Fibroblast of lung (primary cell): ENCODE measurements at regions not wholly inside any gene's neighbourhood (a gene's known extent, or its start where the extent isn't known, plus 50 kb on each side); places are given as distances from the start of the nearest gene placed in this dataset.

ENCODE experiments used
- DNase-seq, 2 donors: peaks; one replicate each; pipeline versions ENCODE4 v3.0.0 to v3.0.0-alpha.2; 2010; ENCODE audit warnings: low read depth in 2 of 2
- H2AFZ ChIP-seq: 2 replicates; pipeline ENCODE4 v1.5.1; 2012; ENCODE audit warnings: low read length, control low read depth, inconsistent platforms
- H3K27ac ChIP-seq: 2 replicates; pipeline ENCODE4 v1.5.1; 2011; ENCODE audit warnings: low read length, control low read depth; ENCODE audit not compliant: insufficient read depth
- H3K27me3 ChIP-seq: 2 replicates; pipeline ENCODE4 v1.5.1; 2011; ENCODE audit warnings: mild to moderate bottlenecking, low read length; ENCODE audit not compliant: control insufficient read depth, insufficient read depth
- H3K36me3 ChIP-seq: 2 replicates; pipeline ENCODE4 v1.5.1; 2011; ENCODE audit warnings: low read length; ENCODE audit not compliant: control insufficient read depth, insufficient read depth
- H3K4me1 ChIP-seq: 2 replicates; pipeline ENCODE4 v1.5.1; 2011; ENCODE audit warnings: low read length; ENCODE audit not compliant: control insufficient read depth, insufficient read depth; ENCODE audit errors: extremely low read depth
- H3K4me2 ChIP-seq: 2 replicates; pipeline ENCODE4 v1.5.1; 2011; ENCODE audit warnings: low read length, control low read depth; ENCODE audit not compliant: insufficient read depth; ENCODE audit errors: extremely low read depth
- H3K4me3 ChIP-seq, 4 experiments: fragments of 200-600 bp in 1 of 4; sonication (generic) in 1 of 4; replicated peaks in 1 of 4; 2 replicates each; pipeline ENCODE4 v1.5.1; 2011 to 2016; ENCODE audit warnings: low read length in 4 of 4, low read depth in 3 of 4, mild to moderate bottlenecking in 3 of 4, control low read depth in 2 of 4, inconsistent platforms in 1 of 4, mixed read lengths in 1 of 4; ENCODE audit not compliant: insufficient read depth in 1 of 4; ENCODE audit errors: control extremely low read depth in 1 of 4
- H3K79me2 ChIP-seq: 2 replicates; pipeline ENCODE4 v1.5.1; 2012; ENCODE audit warnings: mild to moderate bottlenecking, low read length, inconsistent platforms; ENCODE audit not compliant: control insufficient read depth, insufficient read depth
- H3K9ac ChIP-seq: 2 replicates; pipeline ENCODE4 v1.5.1; 2011; ENCODE audit warnings: mild to moderate bottlenecking, low read length, control low read depth; ENCODE audit not compliant: insufficient read depth
- H3K9me3 ChIP-seq: 2 replicates; pipeline ENCODE4 v1.5.1; 2012; ENCODE audit warnings: low read depth, low read length; ENCODE audit not compliant: control insufficient read depth, insufficient read depth
- H4K20me1 ChIP-seq: 2 replicates; pipeline ENCODE4 v1.5.1; 2011; ENCODE audit warnings: low read length; ENCODE audit not compliant: control insufficient read depth, insufficient read depth; ENCODE audit errors: extremely low read depth
- EZH2 ChIP-seq: IDR thresholded peaks from 2 replicates; pipeline ENCODE4 v1.5.1; 2012; ENCODE audit warnings: low read length, control low read depth, mild to moderate bottlenecking; ENCODE audit errors: missing control alignments
- TF ChIP-seq, protein P1 (sequence below), 2 donors: IDR thresholded peaks in 1 of 2; conservative IDR thresholded peaks in 1 of 2; 1 replicate in 1 of 2; 2 replicates in 1 of 2; pipeline ENCODE4 v1.5.1; 2011 to 2012; ENCODE audit warnings: low read length in 2 of 2, control low read depth in 1 of 2, inconsistent platforms in 1 of 2, low read depth in 1 of 2, mild to moderate bottlenecking in 1 of 2

- H3K9ac ChIP-seq, result no peak overlapping the region
- H2AFZ ChIP-seq, result no peak overlapping the region
- H3K27me3 ChIP-seq, result no peaks in the 10 kb centered on the region
- H3K4me3 ChIP-seq, result no peak overlapping the region
- H3K4me1 ChIP-seq, result no peaks in the 10 kb centered on the region
- no peak overlapping the region for H3K27ac ChIP-seq
- no peaks in the 10 kb centered on the region for H3K36me3 ChIP-seq
- no peak overlapping the region for H3K4me2 ChIP-seq
- no peaks in the 10 kb centered on the region for H3K9me3 ChIP-seq
- DNase-seq, result no peak
- TF ChIP-seq, protein P1, sequence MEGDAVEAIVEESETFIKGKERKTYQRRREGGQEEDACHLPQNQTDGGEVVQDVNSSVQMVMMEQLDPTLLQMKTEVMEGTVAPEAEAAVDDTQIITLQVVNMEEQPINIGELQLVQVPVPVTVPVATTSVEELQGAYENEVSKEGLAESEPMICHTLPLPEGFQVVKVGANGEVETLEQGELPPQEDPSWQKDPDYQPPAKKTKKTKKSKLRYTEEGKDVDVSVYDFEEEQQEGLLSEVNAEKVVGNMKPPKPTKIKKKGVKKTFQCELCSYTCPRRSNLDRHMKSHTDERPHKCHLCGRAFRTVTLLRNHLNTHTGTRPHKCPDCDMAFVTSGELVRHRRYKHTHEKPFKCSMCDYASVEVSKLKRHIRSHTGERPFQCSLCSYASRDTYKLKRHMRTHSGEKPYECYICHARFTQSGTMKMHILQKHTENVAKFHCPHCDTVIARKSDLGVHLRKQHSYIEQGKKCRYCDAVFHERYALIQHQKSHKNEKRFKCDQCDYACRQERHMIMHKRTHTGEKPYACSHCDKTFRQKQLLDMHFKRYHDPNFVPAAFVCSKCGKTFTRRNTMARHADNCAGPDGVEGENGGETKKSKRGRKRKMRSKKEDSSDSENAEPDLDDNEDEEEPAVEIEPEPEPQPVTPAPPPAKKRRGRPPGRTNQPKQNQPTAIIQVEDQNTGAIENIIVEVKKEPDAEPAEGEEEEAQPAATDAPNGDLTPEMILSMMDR (conservative IDR thresholded peaks at IDR 0.05 in 1 of 2, IDR thresholded peaks at IDR 0.05 in 1 of 2; ENCODE audit: low read depth in 1 of 2, low read length in 2 of 2), result no peak
- TF ChIP-seq EZH2, result no peak
- H4K20me1 ChIP-seq, result peaks cover 2% of the 10 kb centered on the region
- peaks cover 31% of the 10 kb centered on the region for H3K79me2 ChIP-seq
Measured at GRCh38 chr3:72427624-72428023, 420.6 kb downstream of the SHQ1 start.

DNA sequence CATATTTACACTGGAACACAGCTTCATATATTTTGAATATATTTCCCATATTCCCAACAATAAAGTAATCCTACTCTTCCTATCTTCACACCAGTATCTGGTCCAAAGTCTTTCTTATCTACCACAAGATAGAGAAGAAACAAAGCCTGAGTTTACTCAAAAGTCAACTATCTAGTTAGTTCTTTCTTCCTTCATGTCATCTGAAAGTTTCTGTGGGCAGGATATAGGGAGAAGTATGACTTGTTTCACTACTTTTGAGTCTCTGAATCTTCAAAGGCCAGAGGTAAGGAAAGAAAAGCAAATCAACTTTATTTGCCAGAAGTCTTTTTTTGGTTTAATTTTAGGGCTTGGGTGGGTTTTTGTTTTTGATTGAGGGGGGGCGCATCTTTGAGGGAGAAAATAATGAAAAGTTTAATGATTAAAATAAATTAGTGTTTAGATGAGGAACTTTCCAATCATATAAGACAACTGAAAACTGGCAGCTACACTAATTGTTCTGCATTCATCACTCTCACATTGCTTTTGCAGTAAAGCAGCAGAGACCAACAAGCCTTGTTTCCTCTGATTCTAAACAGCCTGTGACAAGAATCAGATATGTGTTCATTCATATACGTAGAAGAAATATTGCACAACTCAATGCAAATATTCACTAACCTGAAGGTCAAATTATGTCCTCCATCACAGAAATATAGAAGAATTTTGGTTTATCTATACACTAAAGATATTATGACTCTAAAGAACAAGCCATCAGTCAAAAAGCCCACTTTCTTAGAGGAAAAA, 421.4 kb downstream of the SHQ1 start:
- no peak overlapping the region for H3K27ac ChIP-seq
- DNase-seq, result no peak
- no peak overlapping the region for H3K9ac ChIP-seq
- no peaks in the 10 kb centered on the region for H3K4me1 ChIP-seq
- TF ChIP-seq, protein P1 (conservative IDR thresholded peaks at IDR 0.05 in 1 of 2, IDR thresholded peaks at IDR 0.05 in 1 of 2; ENCODE audit: low read depth in 1 of 2, low read length in 2 of 2), result no peak
- no peak for TF ChIP-seq EZH2
- H3K27me3 ChIP-seq, result no peaks in the 10 kb centered on the region
- no peak overlapping the region for H3K4me2 ChIP-seq
- no peaks in the 10 kb centered on the region for H3K36me3 ChIP-seq
- H4K20me1 ChIP-seq, result no peaks in the 10 kb centered on the region
- no peak overlapping the region for H2AFZ ChIP-seq
- H3K79me2 ChIP-seq, result peaks cover 28% of the 10 kb centered on the region
- no peaks in the 10 kb centered on the region for H3K9me3 ChIP-seq
- H3K4me3 ChIP-seq, result no peak overlapping the region

- H3K4me2 ChIP-seq, result no peak overlapping the region
- H3K4me1 ChIP-seq, result no peaks in the 10 kb centered on the region
- H2AFZ ChIP-seq, result no peak overlapping the region
- H3K79me2 ChIP-seq, result peaks cover 31% of the 10 kb centered on the region
- H3K27ac ChIP-seq, result no peak overlapping the region
- no peak overlapping the region for H3K9ac ChIP-seq
- no peak for DNase-seq
- no peaks in the 10 kb centered on the region for H3K9me3 ChIP-seq
- no peaks in the 10 kb centered on the region for H4K20me1 ChIP-seq
- H3K36me3 ChIP-seq, result no peaks in the 10 kb centered on the region
- no peaks in the 10 kb centered on the region for H3K27me3 ChIP-seq
- no peak overlapping the region for H3K4me3 ChIP-seq
- TF ChIP-seq EZH2, result no peak
- TF ChIP-seq, protein P1 (conservative IDR thresholded peaks at IDR 0.05 in 1 of 2, IDR thresholded peaks at IDR 0.05 in 1 of 2; ENCODE audit: low read depth in 1 of 2, low read length in 2 of 2), result no peak
Measured at GRCh38 chr3:72423643-72424042, 424.6 kb downstream of the SHQ1 start.
